HG02571 (cell line): ENCODE measurements at regions not wholly inside any gene's neighbourhood (a gene's known extent, or its start where the extent isn't known, plus 50 kb on each side); places are given as distances from the start of the nearest gene placed in this dataset.

Experiments used
- ATAC-seq: cut with Tn5 transposase; IDR thresholded peaks from one replicate; pipeline ENCODE4 v1.9.1; 2021; ENCODE audit warnings: mild to moderate bottlenecking, moderate library complexity; ENCODE audit not compliant: unreplicated experiment

DNA sequence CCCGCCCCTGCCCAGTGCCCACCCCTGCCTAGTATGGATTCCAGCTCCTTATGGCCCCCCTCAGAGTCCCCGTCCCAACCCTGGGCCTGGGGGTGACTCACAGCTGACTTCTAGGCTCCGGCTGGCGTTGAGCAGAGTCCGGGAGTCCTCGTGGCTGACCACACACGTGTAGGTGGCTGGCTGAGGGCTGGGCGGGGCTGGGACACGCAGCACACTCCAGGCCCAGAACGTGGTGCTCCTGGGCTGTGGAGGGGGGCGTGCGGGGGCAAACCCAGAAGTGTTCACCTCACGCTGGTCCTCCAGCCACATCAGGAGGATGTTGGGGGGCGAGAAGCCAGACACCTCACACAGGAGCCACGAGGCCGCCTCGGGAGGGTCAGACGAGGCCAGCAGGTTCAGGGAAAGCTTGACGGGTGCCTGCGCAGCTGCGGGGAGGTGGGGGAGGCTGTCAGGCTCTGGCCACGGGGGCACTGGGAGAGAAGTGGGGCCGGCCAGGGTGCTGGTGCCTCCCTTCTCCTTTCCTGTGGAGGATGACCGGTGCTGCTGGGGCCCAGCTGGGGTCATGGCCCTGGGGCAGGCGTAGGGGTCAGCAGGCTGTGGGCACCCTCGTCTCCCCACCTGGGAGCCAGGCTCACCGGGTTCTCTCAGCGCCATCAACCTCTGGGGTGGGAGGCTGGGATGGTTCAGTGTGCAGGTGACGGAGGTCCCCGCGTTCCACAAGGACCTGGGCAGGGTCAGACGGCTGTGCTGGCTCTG, 314.1 kb downstream of the TMEM121 start:
- ATAC-seq: no peak

- ATAC-seq: no peak
Observed at GRCh38 chr14:105841022-105842009, 314.9 kb downstream of the TMEM121 start.

DNA sequence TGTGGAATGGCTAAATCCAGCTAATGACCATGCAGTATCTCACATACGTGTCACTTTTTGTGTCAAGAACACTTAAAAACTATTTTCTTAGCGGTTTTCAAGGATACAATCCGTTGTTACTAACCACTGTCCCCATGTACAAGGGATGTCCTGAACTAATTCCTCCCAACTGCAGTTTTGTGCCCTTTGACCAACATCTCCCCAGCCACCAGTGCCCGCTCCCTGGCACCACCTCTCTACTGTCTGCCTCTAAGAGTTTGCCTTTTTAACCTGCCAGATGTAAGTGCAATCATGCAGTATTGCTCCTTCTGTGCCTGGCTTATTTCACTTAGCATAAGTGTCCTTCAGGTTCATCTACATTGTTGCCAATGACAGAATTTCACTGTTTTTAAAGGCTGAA, 315.7 kb downstream of the TMEM121 start:
- ATAC-seq: no peak

- ATAC-seq: no peak
Observed at GRCh38 chr14:105843444-105844046, 317.2 kb downstream of the TMEM121 start.

DNA sequence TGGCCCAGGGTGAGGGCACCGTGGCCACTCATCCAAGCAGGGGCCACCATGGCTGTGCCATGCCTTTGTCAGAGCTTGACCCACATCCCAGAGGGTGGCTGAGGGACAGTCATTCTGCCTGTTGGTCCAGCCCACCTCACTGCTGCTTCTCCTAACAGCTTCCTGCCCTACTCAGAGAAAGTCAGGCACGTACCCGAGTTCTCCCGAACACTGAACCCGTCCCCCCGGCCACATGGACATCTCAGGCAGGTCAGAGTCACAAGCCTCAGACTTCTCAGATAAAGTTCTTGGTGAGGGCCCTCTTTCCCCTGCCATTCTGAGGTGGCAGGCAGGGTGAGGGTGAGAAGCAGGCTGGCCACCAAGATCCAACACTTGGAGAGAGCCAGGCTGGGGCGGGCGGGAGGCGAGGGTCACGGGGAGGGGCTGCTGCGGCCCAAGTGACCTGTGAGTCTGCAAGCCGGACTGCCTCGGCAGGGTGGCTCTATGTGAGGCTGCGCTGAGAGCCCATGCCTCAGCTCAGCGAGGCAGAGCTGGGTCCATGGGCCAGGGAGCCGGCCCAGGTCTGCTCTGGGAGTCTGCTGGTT, 317.8 kb downstream of the TMEM121 start:
- no peak for ATAC-seq

DNA sequence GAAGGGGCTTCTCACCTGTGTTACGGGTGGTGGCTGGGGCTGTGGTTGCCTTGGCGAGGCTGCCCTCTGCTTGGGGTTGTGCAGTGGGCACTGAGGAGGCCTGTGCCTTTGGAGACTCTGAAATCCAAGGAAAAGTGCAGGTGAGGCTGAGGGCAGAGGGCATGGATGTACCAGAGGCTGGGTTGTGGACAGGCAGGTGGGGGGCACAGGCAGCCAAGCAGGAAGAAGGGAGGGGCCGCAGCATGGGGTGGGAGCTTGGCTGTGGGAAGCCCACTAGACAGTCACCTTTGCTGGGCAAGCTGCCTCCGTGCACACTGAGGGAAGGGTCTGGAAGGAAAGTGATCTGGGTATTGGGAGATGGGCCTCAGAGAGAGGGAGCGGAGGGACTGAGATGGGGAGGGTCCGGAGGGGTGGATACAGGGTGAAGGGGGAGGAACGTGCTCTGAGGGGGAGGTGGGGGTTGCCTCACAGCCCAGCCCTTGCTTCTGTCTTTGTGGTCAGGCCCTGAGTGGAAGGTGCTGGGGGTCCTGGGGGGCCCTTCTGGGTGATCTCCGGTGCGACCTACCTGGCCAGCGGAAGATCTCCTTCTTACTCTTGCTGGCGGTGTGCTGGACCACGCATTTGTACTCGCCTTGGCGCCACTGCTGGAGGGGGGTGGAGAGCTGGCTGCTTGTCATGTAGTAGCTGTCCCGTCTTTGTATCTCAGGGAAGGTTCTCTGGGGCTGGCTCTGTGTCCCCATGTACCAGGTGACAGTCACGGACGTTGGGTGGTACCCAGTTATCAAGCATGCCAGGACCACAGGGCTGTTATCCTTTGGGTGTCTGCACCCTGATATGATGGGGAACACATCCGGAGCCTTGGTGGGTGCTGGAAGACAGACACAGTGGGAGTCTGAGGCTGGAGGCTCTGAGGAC, 318.7 kb downstream of the TMEM121 start:
- no peak for ATAC-seq

DNA sequence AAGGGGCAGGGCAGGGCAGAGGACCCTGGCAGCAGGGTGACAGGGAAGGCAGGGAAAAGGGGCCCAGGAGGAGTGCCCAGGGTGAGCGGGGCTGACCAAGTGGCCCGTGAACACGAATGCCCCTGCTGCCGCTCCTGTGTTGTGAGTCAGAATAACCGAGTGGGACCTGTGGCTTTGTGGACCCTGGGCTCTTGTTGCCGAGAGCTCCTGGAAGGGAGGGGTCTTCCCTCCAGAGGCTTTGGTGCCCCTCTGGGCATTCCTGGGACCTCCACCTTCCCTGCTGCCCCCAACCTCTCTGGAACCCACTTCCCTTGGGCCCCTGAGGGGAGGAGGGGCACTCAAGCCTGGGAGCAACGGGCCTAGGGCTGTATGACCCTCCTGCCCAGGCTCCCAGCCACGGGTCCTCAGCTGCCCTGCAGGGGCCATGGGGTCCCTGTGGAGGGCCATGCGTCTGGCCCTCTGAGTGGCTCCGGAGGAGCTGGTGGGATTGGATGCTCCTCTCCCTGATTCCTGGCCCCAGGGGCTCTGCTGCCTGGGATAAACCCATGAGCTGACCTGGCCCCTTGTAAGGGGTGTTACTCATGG, 319.4 kb downstream of the TMEM121 start:
- no peak for ATAC-seq

- no peak for ATAC-seq
Observed at GRCh38 chr14:105846312-105846711, 319.9 kb downstream of the TMEM121 start.

DNA sequence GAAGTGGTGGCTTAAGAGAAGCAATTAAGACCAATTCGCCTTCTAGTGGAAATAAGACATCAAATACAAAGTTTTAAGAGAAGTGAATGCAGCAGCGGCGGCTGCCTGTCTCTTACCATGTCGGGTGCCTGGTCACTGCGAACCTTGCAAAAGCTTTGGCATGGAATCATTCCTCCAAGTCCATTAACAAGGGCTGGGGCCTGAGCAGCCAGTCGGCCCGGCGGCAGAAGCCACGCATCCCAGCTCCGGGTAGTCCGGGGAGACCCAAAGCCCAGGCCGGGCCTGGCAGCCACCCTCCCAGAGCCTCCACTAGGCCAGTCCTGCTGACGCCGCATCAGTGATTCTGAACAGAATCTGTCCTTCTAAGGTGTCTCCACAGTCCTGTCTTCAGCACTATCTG, 321.0 kb downstream of the TMEM121 start:
- no peak for ATAC-seq

- no peak for ATAC-seq
Observed at GRCh38 chr14:105848570-105848969, 322.2 kb downstream of the TMEM121 start.

DNA sequence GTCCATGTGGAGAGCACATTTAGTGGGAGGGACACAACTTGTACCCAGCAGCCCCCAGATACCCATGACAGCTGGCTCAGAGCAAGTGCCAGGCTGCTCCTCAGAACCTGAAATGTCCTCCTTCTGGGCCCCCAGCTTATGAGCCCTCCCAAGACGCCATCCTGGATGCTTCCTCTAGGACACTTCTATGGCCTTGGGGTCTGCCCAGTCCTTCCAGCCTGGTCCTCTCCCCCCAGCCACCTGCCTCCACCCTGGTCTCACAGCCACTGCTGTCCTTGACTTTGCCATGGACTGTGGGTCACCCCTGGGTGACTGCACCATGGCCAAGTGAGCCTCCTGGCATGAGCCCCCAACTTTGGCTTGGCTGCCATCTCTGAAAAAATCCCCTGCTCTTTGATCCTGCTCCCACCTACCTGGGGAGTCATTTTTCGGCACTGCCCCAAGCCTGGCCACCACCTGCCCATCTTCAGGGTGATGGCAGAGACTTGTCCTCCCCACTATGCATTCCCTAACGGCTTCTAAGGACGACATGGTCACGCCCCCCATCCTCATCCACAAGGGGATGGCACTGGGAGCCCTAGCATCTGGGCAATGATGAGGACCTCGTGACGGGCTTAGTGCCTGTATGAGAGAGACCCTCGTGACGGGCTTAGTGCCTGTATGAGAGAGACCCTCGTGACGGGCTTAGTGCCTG, 323.7 kb downstream of the TMEM121 start:
- ATAC-seq: no peak

GRCh38 chr14:105850853-105851581, 324.6 kb downstream of the TMEM121 start:
- no peak for ATAC-seq

DNA sequence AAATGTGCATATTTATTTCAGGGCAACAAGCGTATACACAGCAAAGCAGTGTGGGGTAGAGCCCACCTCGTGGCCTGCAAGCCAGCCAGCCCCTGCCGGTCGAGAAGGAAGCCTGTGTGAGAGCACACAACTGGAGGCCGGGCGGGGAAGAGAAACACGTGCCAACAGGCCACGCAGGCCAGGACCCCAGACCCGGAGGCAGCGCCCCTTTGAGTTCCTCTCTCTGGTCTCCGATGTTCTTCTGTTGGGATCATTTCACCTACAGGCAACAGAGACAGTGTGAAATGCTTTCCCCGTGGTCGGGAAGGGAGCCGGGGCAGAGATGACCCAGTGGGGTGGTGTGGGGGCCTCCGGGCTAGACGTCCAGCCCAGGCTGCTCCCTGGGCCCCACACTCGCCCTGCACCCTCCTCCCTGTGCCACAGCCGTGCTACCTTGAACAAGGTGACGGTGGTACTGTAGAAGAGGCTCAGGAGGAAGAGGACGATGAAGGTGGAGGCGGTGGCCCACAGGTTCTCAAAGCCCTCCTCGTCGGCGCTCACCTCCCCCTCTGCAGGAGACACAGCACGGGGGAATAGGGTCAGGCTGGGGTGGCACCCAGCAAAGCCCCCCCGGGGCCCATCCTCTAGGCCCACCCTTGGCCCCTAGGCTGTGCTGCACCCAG, 325.5 kb downstream of the TMEM121 start:
- no peak for ATAC-seq

DNA sequence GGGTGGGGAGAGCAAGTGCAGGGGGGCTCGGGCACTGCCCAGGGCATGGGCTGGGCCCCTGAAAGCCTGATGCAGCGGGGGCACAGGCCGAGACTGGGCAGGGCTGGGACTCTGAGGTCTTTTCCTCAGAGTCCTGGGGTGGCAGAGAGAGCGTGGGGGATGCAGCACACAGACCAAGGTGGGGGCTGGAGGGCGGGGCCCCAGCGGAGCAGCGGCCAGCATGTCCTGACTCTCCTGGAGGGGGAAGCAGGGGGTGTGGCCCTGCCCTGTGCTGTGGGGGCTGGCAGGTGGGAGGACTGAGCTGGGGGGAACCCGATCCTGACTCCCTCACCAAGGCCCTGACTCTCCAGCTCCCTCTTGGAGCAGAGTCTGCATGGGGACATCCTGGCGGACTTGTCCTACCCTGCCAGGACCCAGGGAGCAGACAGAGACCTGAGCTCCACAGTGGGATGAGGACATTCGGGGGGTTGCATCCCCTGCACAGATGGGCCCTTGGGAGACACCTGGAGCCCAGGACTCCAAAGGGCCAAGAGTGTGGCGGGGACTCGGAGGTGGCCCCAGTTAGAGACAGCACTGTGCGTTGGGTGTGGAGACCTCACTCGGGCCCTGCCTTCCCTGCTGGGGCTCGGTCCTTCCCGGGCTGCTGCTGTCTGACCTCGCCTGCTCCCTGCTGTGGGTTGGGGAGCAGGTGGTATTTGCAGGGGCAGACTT, 326.1 kb downstream of the TMEM121 start:
- ATAC-seq: no peak

DNA sequence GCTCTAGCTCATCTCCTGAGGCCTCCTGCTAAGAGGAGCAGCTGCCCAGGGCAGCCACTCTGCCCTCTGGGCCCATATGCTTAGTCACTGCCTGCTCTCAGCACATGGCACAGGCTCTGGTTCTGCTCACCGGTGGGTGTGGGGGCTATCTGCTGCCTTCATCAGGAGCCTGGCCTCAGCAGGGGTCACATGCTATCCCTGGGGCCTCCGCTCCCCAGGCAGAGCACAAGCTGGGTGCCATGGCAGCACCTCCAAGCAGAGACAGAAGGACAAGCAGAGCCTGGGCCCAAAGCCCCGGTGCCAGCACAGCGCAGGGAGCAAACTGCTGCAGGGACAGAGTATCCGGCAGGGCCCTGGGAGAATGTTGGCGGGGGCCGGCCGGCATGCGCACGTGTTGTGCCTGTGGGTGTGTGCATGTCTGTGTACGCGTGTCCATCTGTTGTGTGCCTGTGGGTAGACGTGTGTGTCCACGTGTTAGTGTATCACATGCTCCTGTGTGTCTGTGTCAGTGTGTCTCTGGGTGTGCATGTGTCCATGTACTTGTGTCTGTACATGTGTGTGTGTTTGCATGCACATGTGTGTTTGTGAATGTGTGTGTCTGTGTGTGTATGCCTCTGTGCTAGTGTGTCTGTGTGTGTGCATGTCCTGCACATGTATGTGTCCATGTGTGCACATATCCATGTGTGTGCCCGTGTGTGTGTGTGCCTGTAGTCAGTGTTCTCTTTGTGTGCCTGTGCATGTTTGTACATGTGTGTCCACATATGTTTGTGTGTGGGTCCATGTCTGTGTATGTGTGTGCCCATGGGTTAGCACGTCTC, 326.9 kb downstream of the TMEM121 start:
- ATAC-seq: no peak

- ATAC-seq: no peak
Observed at GRCh38 chr14:105853907-105854599, 327.7 kb downstream of the TMEM121 start.
